K562 (cell line): ENCODE measurements at regions not wholly inside any gene's neighbourhood (a gene's known extent, or its start where the extent isn't known, plus 50 kb on each side); places are given as distances from the start of the nearest gene placed in this dataset.

ENCODE experiments used
- ATAC-seq: fragments of 200-7000 bp; cut with Tn5 transposase; 3 replicates; pipeline ENCODE4 v1.9.1; 2020; ENCODE audit warnings: moderate library complexity
- BruUV-seq: library from RNA; stranded (reverse); fragments of 400-500 nt; replicated peaks from 2 replicates; lab custom pipeline; 2021; lab: Mats Ljungman, UMichigan
- CTCF ChIA-PET: fragments of 300-600 bp; formaldehyde crosslinking; extraction: SDS; loops from one replicate; lab custom pipeline; 2021; ENCODE audit warnings: low intra/inter-chr PET ratio; lab: Yijun Ruan, JAX
- POLR2A ChIA-PET: fragments of 300-600, 350-650 bp; sonication (Branson Sonifier 250); formaldehyde crosslinking; extraction: SDS; loops from one replicate; lab custom pipeline; 2021; ENCODE audit warnings: antibody characterized with exemption, inconsistent platforms; lab: Yijun Ruan, JAX
- DNase-seq, 4 experiments: peaks; one replicate each; pipeline versions ENCODE4 v3.0.0 to v3.0.0-alpha.2; 2011 to 2018; ENCODE audit warnings: low spot score in 3 of 4, mixed read lengths in 3 of 4; ENCODE audit errors: extremely low read depth in 1 of 4
- FAIRE-seq: peaks from 2 replicates; lab custom pipeline; 2011; peaks lifted over from hg19 to GRCh38; lab: Jason Lieb, UNC
- H2AFZ ChIP-seq: 2 replicates; pipeline ENCODE4 v1.6.0; 2011; ENCODE audit warnings: low read depth, low read length, control low read depth, inconsistent platforms
- H3K27ac ChIP-seq: fragments of 200-600 bp; 3 replicates; pipeline ENCODE4 v1.8.0; 2011; ENCODE audit warnings: low read depth, mild to moderate bottlenecking, control low read depth, inconsistent platforms, low read length, moderate library complexity, mixed read lengths; ENCODE audit errors: extremely low read depth
- H3K27me3 ChIP-seq, 2 experiments: fragments of 300-600 bp in 1 of 2; 2 replicates in 1 of 2; 3 replicates in 1 of 2; pipeline versions ENCODE4 v1.6.0 to v1.8.0; 2011; ENCODE audit warnings: inconsistent platforms in 2 of 2, low read length in 2 of 2, mild to moderate bottlenecking in 1 of 2, mixed read lengths in 1 of 2, moderate library complexity in 1 of 2; ENCODE audit not compliant: control insufficient read depth in 2 of 2, insufficient read depth in 2 of 2
- H3K36me3 ChIP-seq: fragments of 300-600 bp; 3 replicates; pipeline ENCODE4 v1.8.0; 2011; ENCODE audit warnings: mild to moderate bottlenecking, low read length, inconsistent platforms; ENCODE audit not compliant: control insufficient read depth, insufficient read depth
- H3K4me1 ChIP-seq, 2 experiments: fragments of 200-600 bp in 1 of 2; replicated peaks in 1 of 2; 2 replicates in 1 of 2; 3 replicates in 1 of 2; pipeline versions ENCODE4 v1.5.1 to v1.8.0; 2011; ENCODE audit warnings: inconsistent platforms in 2 of 2, low read length in 2 of 2, mild to moderate bottlenecking in 1 of 2, mixed read lengths in 1 of 2, moderate library complexity in 1 of 2; ENCODE audit not compliant: control insufficient read depth in 2 of 2, insufficient read depth in 2 of 2
- H3K4me2 ChIP-seq: 2 replicates; pipeline ENCODE4 v1.6.1; 2011; ENCODE audit warnings: low read length, control low read depth, inconsistent platforms, mixed read lengths; ENCODE audit not compliant: insufficient read depth
- H3K4me3 ChIP-seq: fragments of 200-600 bp; sonication (generic), shearing (Covaris generic); 2 replicates; pipeline ENCODE4 v1.5.1; 2016; ENCODE audit warnings: control low read depth, inconsistent platforms
- H3K79me2 ChIP-seq: fragments of 200-600 bp; 3 replicates; pipeline ENCODE4 v1.8.0; 2011; ENCODE audit warnings: low read length, inconsistent platforms; ENCODE audit not compliant: control insufficient read depth, insufficient read depth
- H3K9ac ChIP-seq, 2 experiments: 2 replicates each; pipeline versions ENCODE4 v1.6.0 to v1.6.1; 2011; ENCODE audit warnings: low read depth in 2 of 2, low read length in 2 of 2, control low read depth in 1 of 2, inconsistent platforms in 1 of 2, mild to moderate bottlenecking in 1 of 2, mixed read lengths in 1 of 2; ENCODE audit not compliant: insufficient read depth in 1 of 2
- H3K9me1 ChIP-seq: one replicate; pipeline ENCODE4 v1.6.0; 2011; ENCODE audit warnings: inconsistent platforms, mild to moderate bottlenecking, low read length, moderate library complexity; ENCODE audit not compliant: control insufficient read depth, insufficient read depth
- H3K9me3 ChIP-seq: replicated peaks from 2 replicates; pipeline ENCODE4 v1.5.1; 2011; ENCODE audit warnings: low read depth, low read length, inconsistent platforms; ENCODE audit not compliant: control insufficient read depth, insufficient read depth
- H4K20me1 ChIP-seq: replicated peaks from 2 replicates; pipeline ENCODE4 v1.6.1; 2011; ENCODE audit warnings: low read length, inconsistent platforms, mixed read lengths; ENCODE audit not compliant: control insufficient read depth, insufficient read depth
- CHD4 ChIP-seq: fragments of 200-600 bp; sonication (generic); IDR thresholded peaks from 3 replicates; pipeline ENCODE4 v1.6.1; 2012; ENCODE audit warnings: low read depth, mild to moderate bottlenecking, mixed read lengths, low read length, inconsistent platforms; ENCODE audit not compliant: insufficient read depth, insufficient replicate concordance, poor library complexity, severe bottlenecking
- CREB3 ChIP-seq: fragments of 450-650 bp; conservative IDR thresholded peaks from 2 replicates; pipeline ENCODE4 v1.6.1; 2016; ENCODE audit warnings: missing genetic modification characterization, low read depth, mild to moderate bottlenecking, missing compliant biosample characterization, moderate library complexity
- FOSL1 ChIP-seq: fragments of 200-800 bp; sonication (Bioruptor generic); conservative IDR thresholded peaks from 2 replicates; pipeline ENCODE4 v1.6.1; 2016; ENCODE audit warnings: missing genetic modification characterization, missing compliant biosample characterization
- HNRNPUL1 ChIP-seq: fragments of 200-400 bp; formaldehyde crosslinking; IDR thresholded peaks from 2 replicates; pipeline ENCODE4 v1.6.1; 2017; ENCODE audit warnings: low read length
- KAT7 ChIP-seq: sonication (generic); formaldehyde crosslinking; IDR thresholded peaks from 2 replicates; pipeline ENCODE4 v1.8.0; 2022; ENCODE audit warnings: missing genetic modification reagents, mild to moderate bottlenecking, borderline replicate concordance
- KHSRP ChIP-seq: fragments of 450-650 bp; IDR thresholded peaks from 2 replicates; pipeline ENCODE4 v1.6.1; 2017
- MITF ChIP-seq: IDR thresholded peaks from 2 replicates; pipeline ENCODE4 v1.6.1; 2014; ENCODE audit warnings: antibody characterized with exemption
- MXI1 ChIP-seq: IDR thresholded peaks from 2 replicates; pipeline ENCODE4 v1.6.1; 2011; ENCODE audit warnings: low read depth, mild to moderate bottlenecking, improper control_type of control experiment, low read length
- POLR3A ChIP-seq: IDR thresholded peaks from 2 replicates; pipeline ENCODE4 v1.6.1; 2011; ENCODE audit warnings: borderline replicate concordance, mild to moderate bottlenecking, moderate library complexity; ENCODE audit not compliant: insufficient read length, insufficient read depth; ENCODE audit errors: extremely low read depth
- REST ChIP-seq, 2 experiments: fragments of 450-650 bp; formaldehyde crosslinking in 1 of 2; IDR thresholded peaks; 2 replicates each; pipeline versions ENCODE4 v1.4.0 to v1.6.1; 2014 to 2020; ENCODE audit warnings: mild to moderate bottlenecking in 2 of 2, borderline replicate concordance in 1 of 2, low read depth in 1 of 2
- SAFB2 ChIP-seq: fragments of 200-400 bp; formaldehyde crosslinking; IDR thresholded peaks from 2 replicates; pipeline ENCODE4 v1.6.1; 2018; ENCODE audit warnings: borderline replicate concordance, low read length, low read depth, moderate library complexity; ENCODE audit not compliant: severe bottlenecking
- TRIM28 ChIP-seq: fragments of 450-650 bp; IDR thresholded peaks from 2 replicates; pipeline ENCODE4 v1.6.1; 2017
- ZNF316 ChIP-seq: fragments of 450-650 bp; IDR thresholded peaks from 2 replicates; pipeline ENCODE4 v1.6.1; 2016
- ZNF780A ChIP-seq: fragments of 250-450 bp; sonication (Bioruptor Pico); IDR thresholded peaks from 2 replicates; pipeline ENCODE4 v1.5.0; 2021; ENCODE audit warnings: mild to moderate bottlenecking
- WGBS: fragments of 100-300 bp; shearing (Covaris generic); methylation state at CpG from one replicate; pipeline ENCODE4 v1.1.6; 2016; ENCODE audit warnings: low coverage, mixed read lengths; ENCODE audit not compliant: insufficient coverage; ENCODE audit errors: missing lambda C conversion rate; 5-methylcytosine and 5-hydroxymethylcytosine counted together
- in situ Hi-C: fragments of 300-500 bp; cut with MboI; formaldehyde crosslinking; loops from 4 replicates; pipeline ENCODE4 v1.15.0; 2018; ENCODE audit warnings: inconsistent platforms, mixed read lengths
- intact Hi-C: fragments of 100-400 bp; cut with micrococcal nuclease; formaldehyde crosslinking; loops from 2 replicates; pipeline ENCODE4 v1.14.2; 2022

GRCh38 chr6:9308284-9308683 lies 872.9 kb upstream of the SLC35B3 start:
- Histone ChIP-seq H3K4me3 (no peak overlapping the region), H2AFZ (no peak overlapping the region), H3K9ac (no peak overlapping the region), H4K20me1 (no peaks in the 10 kb centered on the region), H3K9me3 (no peaks in the 10 kb centered on the region), H3K4me1 (no peaks in the 10 kb centered on the region), H3K27ac (no peak overlapping the region), H3K36me3 (no peaks in the 10 kb centered on the region), H3K27me3 (no peaks in the 10 kb centered on the region), H3K9me1 (no peaks in the 10 kb centered on the region), H3K4me2 (no peak overlapping the region), H3K79me2 (no peaks in the 10 kb centered on the region)
- ATAC-seq (no peak), FAIRE-seq (no peak), DNase-seq (no peak)
- no TSS peak for BruUV-seq
- ChIA-PET POLR2A (no interaction called here), CTCF (no interaction called here)
- in situ Hi-C loops, result no loop called here
- WGBS, result 0% methylated on average over 4 of the region's 4 CpGs
- intact Hi-C loops, result no loop called here
- TF ChIP-seq FOSL1 (tag) (no peak), ZNF780A (CRISPR knock-in tag) (no peak), MXI1 (no peak), MITF (no peak), REST (IDR thresholded peaks at IDR 0.05; ENCODE audit: borderline replicate concordance) (no peak), REST (CRISPR knock-in tag; IDR thresholded peaks at IDR 0.05; ENCODE audit: low read depth) (no peak), HNRNPUL1 (no peak), KHSRP (no peak), ZNF316 (no peak), CHD4 (no peak), POLR3A (no peak), TRIM28 (no peak), KAT7 (CRISPR knock-in tag) (no peak), SAFB2 (no peak), CREB3 (tag) (no peak)
